GM06990 (cell line): ENCODE measurements at regions not wholly inside any gene's neighbourhood (a gene's known extent, or its start where the extent isn't known, plus 50 kb on each side); places are given as distances from the start of the nearest gene placed in this dataset.

Experiments used
- DNase-seq: peaks from one replicate; pipeline ENCODE4 v3.0.0-alpha.2; 2011; ENCODE audit not compliant: insufficient read length; ENCODE audit errors: extremely low read depth
- H3K27me3 ChIP-seq: replicated peaks from 2 replicates; pipeline ENCODE4 v1.6.0; 2011; ENCODE audit warnings: low read length; ENCODE audit not compliant: control insufficient read depth, insufficient read depth
- H3K36me3 ChIP-seq: 2 replicates; pipeline ENCODE4 v1.5.1; 2011; ENCODE audit warnings: low read length; ENCODE audit not compliant: control insufficient read depth, insufficient read depth
- H3K4me3 ChIP-seq: replicated peaks from 2 replicates; pipeline ENCODE4 v1.5.1; 2011; ENCODE audit warnings: low read depth, mild to moderate bottlenecking, control low read depth, low read length
- CTCF ChIP-seq: IDR thresholded peaks from 2 replicates; pipeline ENCODE4 v1.5.1; 2011; ENCODE audit warnings: low read length, control low read depth, mild to moderate bottlenecking, inconsistent platforms; ENCODE audit not compliant: insufficient read depth, poor library complexity, severe bottlenecking

DNA sequence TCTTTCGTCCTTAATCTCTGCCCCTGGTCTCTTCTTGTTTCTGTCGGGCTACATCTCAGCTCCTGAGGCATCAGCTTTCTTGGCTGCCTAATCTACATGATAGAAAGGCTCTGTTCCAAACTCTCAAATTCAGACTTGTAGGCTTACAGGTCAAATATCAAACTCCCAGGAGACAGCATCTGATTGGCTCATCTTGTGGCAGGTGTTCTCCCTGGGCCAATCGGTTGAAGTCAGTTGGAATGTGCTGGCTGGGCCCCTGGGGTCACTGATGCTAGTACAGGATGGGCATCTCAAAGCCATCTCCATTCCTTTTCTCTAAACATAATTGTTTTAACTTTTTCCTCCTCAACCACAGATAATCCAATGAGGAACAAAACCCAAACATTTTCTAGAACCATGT is 198.7 kb downstream of the CNTN3 start:
- no peaks in the 10 kb centered on the region for H3K36me3 ChIP-seq
- no peak for DNase-seq
- no peak for TF ChIP-seq CTCF

DNA sequence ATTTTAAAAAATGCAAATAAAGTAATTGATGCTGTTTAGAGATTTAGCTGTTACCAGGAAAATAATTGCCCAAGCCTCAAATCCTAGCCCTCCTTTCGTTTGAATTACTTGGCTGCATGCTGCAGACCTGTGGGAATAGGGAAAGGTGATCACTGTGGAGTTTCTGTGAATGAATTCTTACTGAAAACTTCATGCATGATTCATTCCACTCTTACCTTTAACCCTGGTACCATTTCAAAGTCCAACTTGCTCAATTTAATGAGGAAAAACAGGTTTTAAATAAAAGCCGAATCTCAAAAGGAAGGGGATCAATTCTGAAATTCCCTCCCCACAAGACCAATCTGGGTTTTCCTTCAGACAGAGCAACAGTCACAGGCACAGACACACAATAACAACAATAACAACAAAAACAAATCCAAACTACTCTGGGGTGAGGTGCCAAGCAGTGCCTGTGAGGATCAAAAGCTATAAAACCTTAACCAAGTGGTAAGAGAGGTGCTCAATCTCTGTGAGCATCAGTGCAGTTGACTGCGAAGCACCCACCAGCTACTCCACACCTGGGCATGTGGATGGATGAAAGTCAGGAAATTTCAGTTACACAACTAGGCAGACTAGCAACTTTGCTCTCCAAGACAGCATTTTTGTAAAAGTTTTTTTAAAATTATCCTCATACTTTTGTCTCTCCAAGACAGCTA is 200.8 kb downstream of the CNTN3 start:
- no peak for TF ChIP-seq CTCF
- DNase-seq: no peak
- Histone ChIP-seq H3K27me3 (no peaks in the 10 kb centered on the region), H3K36me3 (no peaks in the 10 kb centered on the region), H3K4me3 (no peak overlapping the region)

More for the DNA sequence above, 198.7 kb downstream of the CNTN3 start:
- H3K27me3 ChIP-seq: no peaks in the 10 kb centered on the region
- H3K4me3 ChIP-seq: no peak overlapping the region

DNA sequence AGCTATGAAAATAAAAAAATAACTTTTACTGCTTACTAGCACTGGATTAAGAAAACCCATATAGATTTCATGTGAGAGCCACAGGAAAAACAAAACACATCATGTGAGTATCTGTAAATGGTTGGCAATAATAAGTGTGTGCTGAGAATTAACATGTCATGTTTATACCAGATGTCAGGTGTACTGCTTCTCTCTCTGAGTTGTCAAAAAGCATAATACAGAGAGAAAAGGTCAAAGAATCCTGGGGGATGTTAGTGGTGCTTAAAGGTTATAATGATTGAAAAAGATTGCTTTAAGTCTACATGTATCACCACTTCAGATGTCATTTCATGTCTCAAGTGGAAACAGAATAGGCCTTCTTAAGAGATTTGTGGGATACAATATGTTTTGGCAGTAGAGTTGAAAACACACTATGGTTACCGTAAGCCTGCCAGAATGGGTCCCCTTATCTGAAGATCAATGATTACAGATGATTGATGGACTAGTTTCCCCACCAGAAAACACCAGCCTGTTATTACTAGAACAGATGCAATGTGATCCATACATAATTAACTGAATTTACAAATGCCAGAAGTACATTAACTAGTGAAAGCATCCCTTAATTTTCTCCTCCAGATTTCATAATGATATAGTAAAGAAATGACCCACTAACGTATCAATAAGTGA is 204.1 kb downstream of the CNTN3 start:
- H3K27me3 ChIP-seq: no peaks in the 10 kb centered on the region
- no peaks in the 10 kb centered on the region for H3K36me3 ChIP-seq
- no peak for TF ChIP-seq CTCF
- no peak for DNase-seq
- H3K4me3 ChIP-seq: no peak overlapping the region

GRCh38 chr3:74409066-74409465 is 205.4 kb downstream of the CNTN3 start:
- no peak for DNase-seq
- Histone ChIP-seq H3K4me3 (no peak overlapping the region), H3K27me3 (no peaks in the 10 kb centered on the region), H3K36me3 (no peaks in the 10 kb centered on the region)
- TF ChIP-seq CTCF: no peak

- Histone ChIP-seq H3K27me3 (no peaks in the 10 kb centered on the region), H3K36me3 (no peaks in the 10 kb centered on the region), H3K4me3 (no peak overlapping the region)
- no peak for DNase-seq
- no peak for TF ChIP-seq CTCF
These were observed 211.2 kb downstream of the CNTN3 start for GRCh38 chr3:74403307-74403706.
